PC-3 (cell line): ENCODE measurements at regions not wholly inside any gene's neighbourhood (a gene's known extent, or its start where the extent isn't known, plus 50 kb on each side); places are given as distances from the start of the nearest gene placed in this dataset.
A peak's percentile ranks its signal among the peaks of the same experiment; 100 is the strongest.
"Not testable (repeated sequence)": the region's sequence is repeated elsewhere in the genome, so short reads cannot be mapped to it uniquely, and the experiment has no call there.

Experiments
- ATAC-seq: fragments of 200-7000 bp; cut with Tn5 transposase; 2 replicates; pipeline ENCODE4 v1.9.1; 2020; ENCODE audit warnings: mild to moderate bottlenecking, moderate library complexity
- BruUV-seq: library from RNA; stranded (reverse); fragments of 400-500 nt; replicated peaks from 2 replicates; lab custom pipeline; 2021; lab: Mats Ljungman, UMichigan
- CTCF ChIA-PET: fragments of 300-600 bp; sonication (Branson Sonifier 250); formaldehyde crosslinking; loops from one replicate; lab custom pipeline; 2022; ENCODE audit warnings: antibody characterized with exemption; lab: Charles Lee
- POLR2A ChIA-PET: fragments of 300-600 bp; sonication (Branson Sonifier 250); formaldehyde crosslinking; loops from one replicate; lab custom pipeline; 2022; ENCODE audit warnings: antibody characterized with exemption; ENCODE audit not compliant: unreplicated experiment; lab: Charles Lee
- DNase-seq: peaks from one replicate; pipeline ENCODE4 v3.0.0-alpha.2; 2015
- H2AFZ ChIP-seq: fragments of 300-600 bp; sonication (generic); 2 replicates; pipeline ENCODE4 v1.6.0; 2016; ENCODE audit warnings: antibody characterized with exemption, low read length
- H3F3A ChIP-seq: fragments of 300-600 bp; sonication (generic); one replicate; pipeline ENCODE4 v1.6.0; 2017; ENCODE audit warnings: antibody characterized with exemption, low read length, control low read depth, mild to moderate bottlenecking; ENCODE audit not compliant: unreplicated experiment
- H3K27ac ChIP-seq: fragments of 300-600 bp; sonication (generic); 2 replicates; pipeline ENCODE4 v1.5.1; 2016; ENCODE audit warnings: mild to moderate bottlenecking, low read length
- H3K27me3 ChIP-seq: fragments of 300-600 bp; sonication (generic); 2 replicates; pipeline ENCODE4 v1.6.1; 2016; ENCODE audit warnings: low read length, mixed read lengths
- H3K36me3 ChIP-seq: fragments of 300-600 bp; sonication (generic); 2 replicates; pipeline ENCODE4 v1.6.1; 2016; ENCODE audit warnings: low read depth, mixed run types, low read length, mixed read lengths
- H3K4me1 ChIP-seq: fragments of 300-600 bp; sonication (generic); 2 replicates; pipeline ENCODE4 v1.5.1; 2016; ENCODE audit warnings: low read length; ENCODE audit not compliant: insufficient read depth
- H3K4me2 ChIP-seq: fragments of 300-600 bp; sonication (generic); 2 replicates; pipeline ENCODE4 v1.6.0; 2016; ENCODE audit warnings: low read length
- H3K4me3 ChIP-seq: fragments of 300-600 bp; sonication (generic); 2 replicates; pipeline ENCODE4 v1.5.1; 2016; ENCODE audit warnings: mild to moderate bottlenecking, low read length, mixed read lengths
- H3K79me2 ChIP-seq: fragments of 300-600 bp; sonication (generic); 2 replicates; pipeline ENCODE4 v1.6.1; 2017; ENCODE audit warnings: low read length, mixed read lengths
- H3K9ac ChIP-seq: fragments of 300-600 bp; sonication (generic); 2 replicates; pipeline ENCODE4 v1.6.0; 2016; ENCODE audit warnings: mild to moderate bottlenecking, low read length
- H3K9me2 ChIP-seq: fragments of 300-600 bp; sonication (generic); replicated peaks from 2 replicates; pipeline ENCODE4 v1.6.1; 2016; ENCODE audit warnings: mixed run types, low read length, mixed read lengths
- H3K9me3 ChIP-seq: fragments of 300-600 bp; sonication (generic); 2 replicates; pipeline ENCODE4 v1.6.1; 2016; ENCODE audit warnings: low read length, mixed read lengths
- H4K20me1 ChIP-seq: fragments of 300-600 bp; sonication (generic); 2 replicates; pipeline ENCODE4 v1.6.1; 2016; ENCODE audit warnings: low read length, mixed read lengths
- EZH2 ChIP-seq: fragments of 300-600 bp; sonication (generic); IDR thresholded peaks from one replicate; pipeline ENCODE4 v1.6.1; 2017; ENCODE audit warnings: antibody characterized with exemption, mild to moderate bottlenecking, low read length; ENCODE audit not compliant: unreplicated experiment
- EZH2phosphoT487 ChIP-seq: fragments of 300-600 bp; sonication (generic); IDR thresholded peaks from 2 replicates; pipeline ENCODE4 v1.6.1; 2018; ENCODE audit warnings: mild to moderate bottlenecking, antibody characterized with exemption, low read length, borderline replicate concordance
- intact Hi-C: fragments of 100-400 bp; cut with micrococcal nuclease; formaldehyde crosslinking; loops from 2 replicates; pipeline ENCODE4 v1.9.0; 2023
- TF ChIP-seq, protein P1 (sequence below): fragments of 300-600 bp; sonication (generic); conservative IDR thresholded peaks from 2 replicates; pipeline ENCODE4 v1.5.1; 2017; ENCODE audit warnings: antibody characterized with exemption, low read depth, mild to moderate bottlenecking, low read length

DNA sequence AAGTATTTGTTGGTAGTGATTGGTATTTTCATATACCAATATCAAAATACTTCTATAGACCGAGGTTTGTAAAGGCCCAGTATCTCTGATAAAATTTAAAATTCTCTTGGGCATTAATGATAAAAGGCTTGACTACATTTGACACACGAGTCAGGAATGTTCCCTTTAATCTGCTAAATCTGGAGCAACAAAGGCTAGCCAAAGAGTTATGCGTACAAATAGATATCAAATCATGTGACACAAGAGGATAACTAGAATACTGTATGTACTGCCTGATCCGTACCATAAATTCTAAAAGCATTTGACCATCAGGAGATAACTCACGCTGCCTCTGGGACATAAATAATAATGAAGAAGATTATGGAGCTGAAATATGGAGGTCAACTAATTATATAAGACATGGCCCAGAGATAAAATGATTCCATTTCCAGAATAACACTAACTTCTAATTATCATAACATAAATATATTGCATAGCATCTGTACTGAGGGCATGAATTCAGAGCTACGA is 64.2 kb upstream of the SH3GLB1 start:
- no peak overlapping the region for H2AFZ ChIP-seq
- BruUV-seq: no TSS peak
- no peaks in the 10 kb centered on the region for H4K20me1 ChIP-seq
- no peaks in the 10 kb centered on the region for H3K36me3 ChIP-seq
- TF ChIP-seq EZH2: no peak
- no peak for TF ChIP-seq EZH2phosphoT487
- H3K9me3 ChIP-seq: no peaks in the 10 kb centered on the region
- H3K9ac ChIP-seq: no peak overlapping the region
- ATAC-seq (no peak), DNase-seq (no peak)
- H3F3A ChIP-seq: no peaks in the 10 kb centered on the region
- no peaks in the 10 kb centered on the region for H3K79me2 ChIP-seq
- no peak overlapping the region for H3K27ac ChIP-seq
- no peaks in the 10 kb centered on the region for H3K9me2 ChIP-seq
- H3K27me3 ChIP-seq: peaks cover 20% of the 10 kb centered on the region
- ChIA-PET POLR2A (no interaction called here), CTCF (no interaction called here)
- H3K4me2 ChIP-seq: no peak overlapping the region
- H3K4me1 ChIP-seq: no peaks in the 10 kb centered on the region
- intact Hi-C loops: no loop called here
- H3K4me3 ChIP-seq: no peak overlapping the region

DNA sequence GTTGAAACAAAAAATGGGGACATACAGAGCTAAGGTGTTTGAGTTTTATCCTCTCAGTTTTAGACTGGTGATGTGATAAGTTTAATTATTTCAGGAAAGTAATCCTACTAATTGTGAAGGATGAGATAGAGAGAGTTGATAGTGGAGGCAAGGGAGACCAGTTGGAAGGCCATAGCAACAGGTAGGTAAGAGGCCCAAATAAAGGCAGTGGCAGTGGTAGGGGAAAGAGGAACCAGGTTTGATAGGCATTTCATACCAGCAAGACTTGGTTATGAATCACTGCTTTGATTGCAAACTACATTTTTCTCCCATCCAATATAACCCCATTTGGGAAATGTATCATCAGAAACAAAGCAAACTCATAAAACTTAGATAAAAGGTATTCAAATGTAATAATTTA is 63.1 kb upstream of the SH3GLB1 start:
- CTCF ChIA-PET: no interaction called here
- H3K4me3 ChIP-seq: no peak overlapping the region
- DNase-seq: peak; percentile 13
- H3K27ac ChIP-seq: no peak overlapping the region
- BruUV-seq: no TSS peak
- no peaks in the 10 kb centered on the region for H3K9me2 ChIP-seq
- POLR2A ChIA-PET: no interaction called here
- H3K27me3 ChIP-seq: peaks cover 20% of the 10 kb centered on the region
- no peak overlapping the region for H2AFZ ChIP-seq
- no peak overlapping the region for H3K9ac ChIP-seq
- no peaks in the 10 kb centered on the region for H3K9me3 ChIP-seq
- intact Hi-C loops: no loop called here
- no peaks in the 10 kb centered on the region for H3F3A ChIP-seq
- no peaks in the 10 kb centered on the region for H3K36me3 ChIP-seq
- TF ChIP-seq EZH2phosphoT487 (no peak), EZH2 (no peak)
- TF ChIP-seq, protein P1, sequence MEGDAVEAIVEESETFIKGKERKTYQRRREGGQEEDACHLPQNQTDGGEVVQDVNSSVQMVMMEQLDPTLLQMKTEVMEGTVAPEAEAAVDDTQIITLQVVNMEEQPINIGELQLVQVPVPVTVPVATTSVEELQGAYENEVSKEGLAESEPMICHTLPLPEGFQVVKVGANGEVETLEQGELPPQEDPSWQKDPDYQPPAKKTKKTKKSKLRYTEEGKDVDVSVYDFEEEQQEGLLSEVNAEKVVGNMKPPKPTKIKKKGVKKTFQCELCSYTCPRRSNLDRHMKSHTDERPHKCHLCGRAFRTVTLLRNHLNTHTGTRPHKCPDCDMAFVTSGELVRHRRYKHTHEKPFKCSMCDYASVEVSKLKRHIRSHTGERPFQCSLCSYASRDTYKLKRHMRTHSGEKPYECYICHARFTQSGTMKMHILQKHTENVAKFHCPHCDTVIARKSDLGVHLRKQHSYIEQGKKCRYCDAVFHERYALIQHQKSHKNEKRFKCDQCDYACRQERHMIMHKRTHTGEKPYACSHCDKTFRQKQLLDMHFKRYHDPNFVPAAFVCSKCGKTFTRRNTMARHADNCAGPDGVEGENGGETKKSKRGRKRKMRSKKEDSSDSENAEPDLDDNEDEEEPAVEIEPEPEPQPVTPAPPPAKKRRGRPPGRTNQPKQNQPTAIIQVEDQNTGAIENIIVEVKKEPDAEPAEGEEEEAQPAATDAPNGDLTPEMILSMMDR: no peak
- H3K4me1 ChIP-seq: no peaks in the 10 kb centered on the region
- H4K20me1 ChIP-seq: no peaks in the 10 kb centered on the region
- H3K4me2 ChIP-seq: no peak overlapping the region
- H3K79me2 ChIP-seq: no peaks in the 10 kb centered on the region
- ATAC-seq: peak; percentile 64

DNA sequence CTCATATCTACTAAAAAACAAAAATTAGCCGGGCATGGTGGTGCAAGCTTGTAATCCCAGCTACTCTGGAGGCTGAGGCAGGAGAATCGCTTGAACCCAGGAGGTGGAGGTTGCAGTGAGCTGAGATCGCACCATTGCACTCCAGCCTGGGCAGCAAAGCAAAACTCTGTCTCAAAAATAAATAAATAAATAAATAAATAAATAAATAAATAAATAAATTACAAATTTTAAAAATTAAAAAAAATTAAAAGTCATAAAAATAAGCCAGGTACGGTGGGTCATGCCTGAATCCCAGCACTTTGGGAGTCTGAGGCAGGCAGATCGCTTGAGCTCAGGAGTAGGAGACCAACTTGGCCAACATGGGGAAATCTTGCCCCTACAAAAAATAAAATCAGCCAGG is 59.7 kb upstream of the SH3GLB1 start:
- H3F3A ChIP-seq, H3K4me2 ChIP-seq, intact Hi-C loops, H3K4me3 ChIP-seq, CTCF ChIA-PET, H4K20me1 ChIP-seq, H3K9me3 ChIP-seq, H3K27me3 ChIP-seq, H3K9ac ChIP-seq, DNase-seq, POLR2A ChIA-PET, H3K79me2 ChIP-seq, H2AFZ ChIP-seq, ATAC-seq, H3K36me3 ChIP-seq, H3K9me2 ChIP-seq, BruUV-seq, H3K4me1 ChIP-seq, H3K27ac ChIP-seq: not testable (repeated sequence)

DNA sequence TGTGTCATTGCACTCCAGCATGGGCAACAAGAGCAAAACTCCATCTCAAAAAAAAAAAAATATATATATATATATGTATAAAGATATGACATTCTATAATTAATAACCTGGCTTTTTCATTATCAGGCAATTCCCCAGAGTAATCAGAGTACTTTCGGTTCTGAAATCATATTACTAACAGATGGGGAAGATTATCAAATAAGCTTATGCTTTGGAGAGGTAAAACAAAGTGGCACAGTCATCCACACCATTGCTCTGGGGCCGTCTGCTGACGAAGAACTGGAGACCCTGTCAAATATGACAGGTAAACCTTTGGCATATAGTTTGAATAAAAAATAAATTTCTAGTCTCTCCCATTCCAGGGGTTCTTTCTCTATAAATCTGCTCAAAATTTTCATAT is 58.5 kb upstream of the SH3GLB1 start:
- DNase-seq (no peak), ATAC-seq (no peak)
- Histone ChIP-seq H4K20me1 (no peaks in the 10 kb centered on the region), H3K79me2 (no peaks in the 10 kb centered on the region), H3K9me2 (no peaks in the 10 kb centered on the region), H3K36me3 (no peaks in the 10 kb centered on the region), H2AFZ (no peak overlapping the region), H3K9ac (no peak overlapping the region), H3K9me3 (no peaks in the 10 kb centered on the region), H3F3A (no peaks in the 10 kb centered on the region), H3K27me3 (no peaks in the 10 kb centered on the region; the same call in 1 of the 2 replicates), H3K27ac (no peak overlapping the region), H3K4me2 (no peak overlapping the region), H3K4me3 (no peak overlapping the region), H3K4me1 (peaks cover 10% of the 10 kb centered on the region)
- TF ChIP-seq EZH2: no peak
- TF ChIP-seq, protein P1: no peak
- TF ChIP-seq EZH2phosphoT487: no peak
- ChIA-PET CTCF (no interaction called here), POLR2A (no interaction called here)
- intact Hi-C loops: no loop called here
- BruUV-seq: no TSS peak
